Endometrial microvascular endothelial cells (primary cell): ENCODE measurements at regions not wholly inside any gene's neighbourhood (a gene's known extent, or its start where the extent isn't known, plus 50 kb on each side); places are given as distances from the start of the nearest gene placed in this dataset.

Experiments used
- in situ Hi-C: cut with HindIII; loops from 2 replicates; pipeline ENCODE4 v1.10.0; 2017; ENCODE audit warnings: low sequenced_read_pairs, low pct_unique_long_range_greater_than_20kb; ENCODE audit errors: inconsistent ontology term

DNA sequence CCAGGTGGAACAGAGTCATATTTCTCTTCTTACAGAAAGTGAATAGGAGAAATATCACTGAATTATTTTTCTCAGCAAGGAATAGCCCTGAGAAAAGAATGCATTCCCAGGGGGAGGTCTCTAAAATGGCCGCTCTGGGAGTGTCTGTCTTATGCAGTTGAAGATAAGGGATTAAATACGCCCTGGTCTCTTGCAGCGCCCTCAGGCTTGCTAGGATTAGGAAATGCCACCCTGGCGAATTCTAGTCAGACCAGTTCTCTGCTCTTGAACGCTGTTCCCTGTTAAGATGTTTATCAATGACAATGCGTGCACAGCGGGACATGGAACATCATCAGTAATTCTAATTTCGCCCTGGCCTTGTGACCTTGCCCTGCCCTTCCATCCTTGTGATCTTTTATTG lies 949.0 kb upstream of the SEMA6D start:
- in situ Hi-C loops = no loop called here

DNA sequence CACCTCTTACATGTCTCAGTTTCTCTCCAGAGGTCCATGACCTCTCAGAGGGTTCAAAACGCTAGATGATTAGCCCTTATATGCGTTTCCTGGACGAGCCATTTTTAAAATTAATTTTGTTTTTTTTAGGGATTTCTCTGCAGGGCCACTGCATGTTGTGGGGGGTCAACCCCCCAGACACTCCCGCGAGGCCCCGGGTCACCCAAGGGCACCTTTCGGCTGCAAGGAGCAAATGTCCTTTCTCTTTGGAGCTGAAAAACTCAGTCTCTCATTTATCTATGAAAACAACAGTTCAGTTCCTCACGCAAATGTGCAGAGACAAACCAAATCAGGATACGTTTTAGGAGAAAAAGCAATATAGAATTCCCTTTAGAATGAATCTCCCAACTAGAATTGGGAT lies 944.3 kb upstream of the SEMA6D start:
- in situ Hi-C loops = no loop called here

DNA sequence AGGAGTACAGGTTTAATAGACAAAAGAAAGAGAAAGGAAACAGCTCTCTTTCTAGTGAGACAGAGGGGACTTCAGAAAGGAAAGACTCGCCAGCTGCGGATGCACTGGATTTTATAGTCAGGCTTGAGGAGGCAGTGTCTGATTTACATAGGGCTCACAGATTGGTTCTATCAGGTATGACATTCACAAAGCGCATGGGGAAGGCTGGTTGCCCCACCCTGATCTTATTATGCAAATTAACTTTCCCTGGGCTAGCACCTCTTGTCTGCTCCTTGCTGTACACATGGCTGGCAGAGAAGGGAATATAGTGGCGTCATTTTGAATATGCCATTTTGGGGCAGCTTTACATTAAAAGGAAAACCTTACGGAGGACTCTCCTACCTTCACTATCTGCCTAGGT lies 938.4 kb upstream of the SEMA6D start:
- in situ Hi-C loops = no loop called here

DNA sequence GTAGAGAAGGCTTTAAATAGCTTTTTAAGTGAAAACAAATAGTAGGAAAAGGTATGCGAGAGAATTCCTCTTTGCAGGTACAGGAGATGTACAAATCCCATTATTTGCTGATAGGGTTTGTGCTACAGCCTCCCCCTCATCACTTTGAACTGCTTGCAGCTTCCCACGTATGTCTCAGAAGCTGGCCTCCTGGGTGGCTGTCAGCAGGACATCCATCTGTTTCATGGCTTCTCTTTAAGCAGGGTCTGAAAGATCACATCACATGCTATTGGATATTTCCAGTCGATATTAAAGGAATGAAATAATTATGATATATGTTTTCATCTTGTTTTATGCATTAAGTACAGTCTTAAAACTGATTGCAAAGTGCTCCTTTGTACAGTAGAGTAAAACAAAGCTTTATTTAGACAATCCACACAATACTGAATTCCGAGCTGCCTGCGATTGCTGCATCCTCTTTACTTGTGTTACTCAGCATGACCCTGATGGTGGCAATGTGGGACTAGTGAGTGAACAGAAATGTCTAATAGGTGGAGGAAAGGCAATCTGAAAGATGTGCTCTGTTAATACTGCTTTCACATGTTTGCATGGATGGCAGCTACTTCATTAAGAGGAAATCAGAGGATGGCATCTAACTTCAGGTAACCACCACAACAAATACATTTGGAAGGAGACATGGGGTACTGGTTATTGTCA lies 930.6 kb upstream of the SEMA6D start:
- in situ Hi-C loops = no loop called here

DNA sequence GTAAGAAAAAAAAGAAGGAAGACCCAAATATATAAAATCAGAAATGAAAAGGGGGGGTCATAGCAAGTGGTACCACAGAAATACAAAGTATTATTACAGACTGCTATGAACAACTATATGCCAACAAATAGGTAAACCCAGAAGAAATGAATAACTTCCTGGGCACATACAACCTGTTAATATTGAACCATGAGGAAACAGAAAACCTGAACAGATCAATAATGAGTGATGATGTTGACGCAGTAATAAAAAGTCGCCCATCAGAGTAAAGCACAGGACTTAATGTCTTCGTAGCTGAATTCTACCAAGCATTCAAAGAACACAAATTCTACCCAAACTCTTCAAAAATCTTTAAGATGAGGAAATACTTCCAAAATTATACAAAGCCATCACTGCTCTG lies 921.6 kb upstream of the SEMA6D start:
- in situ Hi-C loops = no loop called here

DNA sequence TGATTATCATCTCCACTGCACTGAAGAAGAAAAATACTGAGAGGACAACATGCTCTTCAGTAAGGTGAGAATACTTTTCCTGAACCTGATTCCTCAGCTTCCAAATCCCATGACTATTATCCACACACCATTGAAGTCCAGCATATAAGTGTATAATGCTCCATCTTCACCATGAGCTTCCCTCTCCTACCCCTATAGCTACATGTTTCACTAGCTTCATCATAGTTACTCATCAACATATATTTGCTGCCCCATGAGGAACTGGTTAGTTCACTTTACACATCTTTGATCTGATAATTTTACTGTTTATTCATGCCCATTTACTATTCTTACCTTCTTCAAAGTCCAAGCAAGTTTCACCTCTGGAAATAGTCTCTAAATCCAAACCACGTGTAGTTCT lies 908.5 kb upstream of the SEMA6D start:
- in situ Hi-C loops = no loop called here

DNA sequence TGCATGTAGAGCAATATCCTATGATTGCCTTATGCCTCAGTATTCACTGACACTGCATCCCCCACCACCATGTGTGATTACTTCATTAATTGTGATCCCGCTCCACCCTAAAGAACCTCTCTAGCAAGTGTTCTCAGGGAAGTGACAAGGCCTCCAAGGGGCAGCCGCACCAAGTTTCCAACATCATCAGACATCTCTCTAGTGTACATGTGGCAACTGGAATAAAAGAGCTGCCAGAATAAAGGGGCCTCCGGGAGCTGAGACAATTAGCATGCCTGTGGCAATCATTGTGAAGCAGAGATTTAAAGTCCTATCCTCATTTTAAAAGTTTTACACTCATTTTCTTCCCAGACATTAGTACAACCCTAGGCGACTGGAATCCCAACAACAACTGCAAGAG lies 902.1 kb upstream of the SEMA6D start:
- in situ Hi-C loops = no loop called here

DNA sequence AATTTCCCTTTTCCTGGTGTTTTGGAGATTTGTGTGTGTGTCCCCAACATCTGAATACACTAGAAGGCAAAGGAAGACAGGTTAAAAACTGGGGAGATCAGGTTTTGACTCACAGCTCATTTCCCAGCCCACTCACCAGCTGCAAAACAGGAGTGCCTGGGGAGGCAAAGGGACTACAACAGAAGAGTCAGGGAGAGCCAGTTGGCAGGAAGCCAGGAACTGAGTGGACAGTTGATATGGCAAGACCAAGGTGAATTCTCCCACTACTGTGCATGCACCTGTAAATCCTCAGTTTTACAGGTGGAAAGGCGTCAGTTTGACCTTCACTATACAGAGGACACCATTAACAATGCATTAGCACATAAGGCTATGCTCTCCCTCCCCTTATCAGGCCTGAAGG lies 901.5 kb upstream of the SEMA6D start:
- in situ Hi-C loops = no loop called here

DNA sequence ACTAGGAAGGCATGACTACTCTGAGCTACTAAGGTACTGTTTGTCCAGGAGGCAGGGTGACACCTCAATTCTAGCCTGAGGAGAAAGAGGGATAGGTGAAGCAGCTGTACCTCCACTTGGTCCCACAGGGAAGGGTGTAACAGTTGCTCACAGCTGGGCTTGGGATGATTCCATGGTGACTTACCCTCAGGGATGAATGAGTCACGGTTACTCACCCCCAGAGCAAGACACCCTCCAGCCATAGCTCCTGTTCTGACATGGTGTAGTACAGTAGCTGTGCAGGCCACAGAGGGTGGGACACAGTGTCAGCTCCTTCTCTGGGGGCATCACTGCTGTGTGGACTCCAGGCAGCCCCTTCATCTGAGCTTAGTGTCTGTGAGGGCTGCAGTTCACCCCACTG lies 868.6 kb upstream of the SEMA6D start:
- in situ Hi-C loops = no loop called here

DNA sequence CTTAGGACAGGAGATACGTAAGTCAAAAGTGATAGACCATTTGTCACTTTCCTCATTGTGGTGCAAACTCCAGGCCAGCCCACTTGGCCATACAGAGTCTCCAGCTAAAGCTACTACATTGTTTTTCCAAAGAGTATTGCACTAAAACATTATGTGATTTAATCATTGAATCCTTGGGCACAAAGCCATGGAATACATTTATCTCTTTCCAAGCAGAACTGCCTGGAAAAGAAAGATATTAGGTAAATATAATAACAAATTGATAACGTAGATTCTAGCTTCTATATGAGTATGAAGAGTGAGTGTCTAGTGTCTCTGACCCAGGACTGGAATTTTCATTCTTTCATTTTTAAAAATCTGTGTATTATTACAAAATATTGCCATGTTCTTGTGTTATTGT lies 863.7 kb upstream of the SEMA6D start:
- in situ Hi-C loops = no loop called here

DNA sequence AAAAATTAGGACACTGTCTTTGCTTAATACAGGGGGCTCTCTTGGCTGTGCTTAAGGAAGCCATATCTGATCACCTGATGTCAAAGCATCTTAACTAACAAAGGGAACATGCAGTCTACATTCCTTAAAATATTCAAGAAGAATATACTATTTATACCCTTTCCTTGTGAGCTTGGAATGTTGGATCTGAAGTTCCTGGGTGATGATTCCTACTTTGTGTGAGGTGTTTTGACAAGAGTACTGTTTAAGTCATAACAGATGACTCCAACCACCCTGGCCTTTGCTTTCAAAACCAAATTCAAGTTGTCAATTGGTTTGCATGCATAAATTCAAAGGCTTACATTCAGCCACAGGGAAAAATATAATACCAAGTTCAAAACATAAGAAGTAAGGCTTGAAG lies 862.7 kb upstream of the SEMA6D start:
- in situ Hi-C loops = no loop called here

DNA sequence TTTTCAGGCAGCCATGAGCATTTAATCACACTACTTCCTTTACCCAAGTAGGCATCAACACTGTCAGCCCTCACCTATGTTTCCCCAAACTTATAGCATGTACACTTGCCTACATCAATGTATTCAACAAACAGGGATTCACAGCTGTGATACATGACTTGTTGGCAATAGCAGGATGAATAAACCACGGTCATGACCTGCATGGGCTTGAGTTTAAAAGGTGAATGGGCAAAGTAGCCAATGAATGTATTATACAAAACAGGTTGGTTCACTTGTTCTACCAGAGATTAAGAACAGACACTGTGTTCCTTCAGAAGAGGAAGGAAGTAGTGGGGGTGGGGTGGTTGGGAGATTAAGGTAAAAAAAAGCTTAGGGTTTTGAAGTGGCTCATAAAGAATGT lies 861.9 kb upstream of the SEMA6D start:
- in situ Hi-C loops = no loop called here

DNA sequence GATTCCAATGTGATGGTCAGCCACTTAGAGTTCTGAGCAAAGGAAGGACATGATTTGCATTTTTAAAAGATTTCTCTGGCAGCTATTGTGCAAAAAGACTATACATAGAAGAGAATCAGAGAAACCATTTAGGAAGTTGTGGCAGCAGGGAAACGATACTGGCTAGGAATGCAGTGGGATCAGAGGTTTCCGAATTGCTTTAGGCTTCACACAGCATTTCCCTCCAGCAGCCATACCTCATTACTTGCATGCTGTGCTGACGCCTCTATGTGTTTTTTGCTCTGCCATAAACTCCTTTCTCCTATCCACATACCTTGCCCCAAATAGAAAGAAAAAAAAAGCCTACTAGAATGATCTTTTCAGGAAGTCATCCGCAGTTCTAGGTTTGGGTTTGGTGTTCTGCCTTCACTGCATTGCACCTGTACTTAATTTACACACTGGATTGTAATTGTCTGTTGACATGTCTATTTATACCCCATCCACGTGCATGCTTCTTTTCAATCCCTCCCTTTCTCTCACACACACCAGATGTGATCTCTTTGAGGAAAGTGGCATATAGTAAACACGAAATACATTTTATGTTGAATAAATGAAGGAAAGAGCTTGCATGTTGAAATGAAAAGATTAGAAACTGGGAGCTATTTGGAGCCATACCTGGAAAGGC lies 860.3 kb upstream of the SEMA6D start:
- in situ Hi-C loops = no loop called here

DNA sequence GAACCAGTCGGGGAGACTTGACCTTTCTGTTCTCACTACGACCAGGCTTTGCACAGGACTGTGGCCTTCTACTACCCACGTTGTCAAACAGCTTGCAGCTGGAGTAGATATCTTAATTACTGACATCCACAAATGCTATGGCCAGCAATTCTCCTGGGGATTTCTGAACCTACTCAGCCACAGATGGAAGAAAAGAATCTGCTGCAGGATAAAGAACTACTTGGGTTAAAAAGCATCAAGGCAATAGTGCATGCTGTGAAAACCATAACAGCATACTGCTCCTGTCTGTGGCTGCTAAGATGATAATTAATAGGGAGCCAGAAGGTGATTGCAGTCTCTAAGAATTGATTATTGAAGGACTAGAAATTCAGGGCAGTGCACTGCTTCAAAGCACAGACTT lies 859.2 kb upstream of the SEMA6D start:
- in situ Hi-C loops = no loop called here

DNA sequence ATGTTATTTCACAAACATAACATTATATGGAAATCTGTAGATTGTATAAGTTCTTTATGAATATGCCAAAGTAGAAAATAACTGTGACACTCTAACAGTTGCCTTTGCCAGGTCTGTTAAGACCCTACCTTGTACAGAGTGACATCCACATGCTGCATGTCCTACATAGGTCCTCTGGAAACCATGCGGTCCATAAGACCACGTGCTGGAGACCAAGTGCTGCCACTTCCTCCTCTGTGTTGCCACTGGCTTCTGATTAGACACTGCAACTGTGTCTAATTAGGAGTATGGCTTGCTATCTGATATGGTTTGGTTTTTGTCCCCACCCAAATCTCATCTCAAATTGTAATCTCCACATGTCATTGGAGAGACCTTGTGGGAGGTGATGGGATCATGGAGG lies 855.5 kb upstream of the SEMA6D start:
- in situ Hi-C loops = no loop called here

DNA sequence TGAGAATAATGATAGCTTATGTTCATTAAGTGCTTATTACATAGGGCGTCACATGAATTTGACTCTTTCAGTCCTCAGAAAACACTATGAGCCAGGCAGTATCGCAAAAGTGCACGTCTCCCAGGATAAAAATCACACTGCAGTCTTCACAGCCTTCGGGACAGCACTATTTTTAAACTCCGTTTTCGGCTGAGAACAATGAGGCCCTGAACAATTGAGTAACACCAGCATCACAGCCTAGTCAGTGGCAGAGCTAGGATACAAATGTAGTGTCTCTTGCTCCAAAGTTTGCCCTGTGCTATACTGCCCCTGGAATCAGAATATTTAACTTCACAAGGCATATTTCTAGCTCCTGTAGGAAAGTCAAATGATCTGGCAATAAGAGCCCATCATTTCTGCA lies 852.1 kb upstream of the SEMA6D start:
- in situ Hi-C loops = no loop called here

DNA sequence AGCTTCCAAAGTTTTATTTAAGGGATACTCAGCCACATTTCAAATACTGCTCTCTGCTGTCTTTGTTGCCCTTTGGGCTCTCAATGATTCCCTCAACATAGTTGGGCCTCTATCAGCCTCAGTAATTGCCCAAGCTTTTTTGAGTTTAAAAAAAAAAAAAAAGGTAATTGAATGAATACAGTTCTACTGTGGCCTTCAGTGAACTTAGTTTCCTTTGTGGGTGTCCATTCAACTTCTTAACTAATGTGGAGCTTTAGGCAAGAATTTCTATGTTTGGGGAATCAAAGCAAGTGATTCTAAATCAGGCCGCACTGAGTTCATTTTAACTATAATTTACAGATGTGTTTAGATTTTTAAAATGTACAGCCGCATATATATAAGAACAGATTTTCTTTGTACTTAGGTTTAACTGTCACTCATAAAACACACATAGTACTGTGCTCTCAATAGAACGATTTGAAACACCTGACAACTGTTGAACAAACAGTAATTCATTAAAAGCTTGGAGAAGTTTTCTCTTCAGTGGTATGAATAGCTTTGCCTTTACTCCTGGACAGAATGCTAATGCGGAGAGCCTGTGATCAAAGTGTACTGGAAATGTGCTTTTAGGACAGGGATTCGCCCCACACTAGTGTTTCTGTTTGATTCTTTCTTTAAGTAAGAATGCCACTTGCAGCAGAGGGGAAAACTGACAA lies 844.9 kb upstream of the SEMA6D start:
- in situ Hi-C loops = no loop called here

DNA sequence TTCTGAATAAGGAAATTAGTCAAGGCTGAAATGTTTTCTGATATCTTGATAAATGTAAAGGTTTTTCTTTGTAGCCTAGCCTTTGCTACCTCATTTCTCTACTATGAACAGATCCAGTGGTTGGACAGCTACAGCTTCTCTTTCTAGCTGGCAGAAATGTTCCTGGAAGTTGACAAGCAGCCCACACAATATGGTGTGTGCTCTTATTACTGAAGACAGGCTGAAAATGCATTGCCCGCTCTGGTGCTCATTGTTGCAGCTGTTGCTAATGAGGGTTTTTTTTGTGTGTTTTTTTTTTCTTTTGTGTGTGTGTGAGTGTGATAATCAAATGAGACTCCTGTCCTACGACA lies 844.3 kb upstream of the SEMA6D start:
- in situ Hi-C loops = no loop called here

DNA sequence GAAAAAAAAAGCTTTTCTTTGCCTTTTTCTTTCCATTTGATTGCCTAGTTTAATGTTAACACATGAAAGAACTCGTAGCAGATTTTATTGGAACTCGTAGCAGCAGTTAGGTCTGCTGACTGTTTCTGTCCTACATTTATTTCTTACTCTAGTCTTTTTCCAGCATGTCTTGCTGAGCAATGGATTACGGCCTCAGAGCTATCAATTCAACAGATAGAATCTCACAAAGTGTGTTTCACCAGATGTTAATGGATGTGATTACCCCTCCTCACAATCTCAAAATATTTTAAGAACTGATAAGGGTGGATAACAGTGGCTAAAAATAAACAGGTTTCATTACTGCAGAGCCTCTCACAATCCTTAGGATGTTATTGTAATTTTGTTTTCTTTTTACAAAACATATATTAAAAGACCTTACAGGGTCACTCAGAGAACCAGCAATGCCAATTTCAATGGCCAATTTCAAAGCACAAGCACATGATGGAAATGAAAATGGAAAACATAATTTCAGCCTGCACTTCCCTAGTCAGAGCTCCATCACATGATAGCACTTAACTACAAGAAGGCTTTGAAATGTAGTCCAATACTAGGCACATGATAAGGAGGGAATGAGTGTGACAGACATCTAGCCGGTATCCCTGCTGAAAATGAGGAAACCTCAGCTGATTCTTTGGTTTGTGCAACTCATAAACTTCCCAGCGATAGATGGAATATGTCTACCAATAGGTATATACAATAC lies 838.1 kb upstream of the SEMA6D start:
- in situ Hi-C loops = no loop called here

DNA sequence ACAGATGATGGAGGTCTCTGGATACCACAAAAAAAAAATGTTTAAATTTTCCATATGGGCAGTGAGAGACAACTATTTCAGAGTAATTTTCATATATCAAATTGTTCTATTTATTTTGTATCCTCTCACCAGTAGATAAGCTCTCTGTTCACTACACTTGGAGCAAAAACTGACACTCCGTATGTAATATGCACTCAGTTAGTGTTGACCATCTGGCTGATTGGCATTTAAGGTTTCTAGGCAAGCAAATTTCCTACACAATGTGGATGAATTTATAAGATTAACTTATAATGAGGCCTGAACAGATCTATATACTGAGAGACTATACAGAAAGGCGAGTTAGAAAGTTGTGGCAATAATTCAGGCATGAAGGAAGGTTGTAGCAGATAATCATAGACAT lies 836.5 kb upstream of the SEMA6D start:
- in situ Hi-C loops = no loop called here
